GM13977 (cell line): ENCODE measurements at regions not wholly inside any gene's neighbourhood (a gene's known extent, or its start where the extent isn't known, plus 50 kb on each side); places are given as distances from the start of the nearest gene placed in this dataset.

ENCODE experiments used
- DNase-seq: peaks from one replicate; pipeline ENCODE4 v3.0.0; 2012; ENCODE audit warnings: low spot score
- CTCF ChIP-seq: IDR thresholded peaks from 2 replicates; pipeline ENCODE4 v1.5.1; 2012; ENCODE audit warnings: mild to moderate bottlenecking, control low read depth; ENCODE audit not compliant: insufficient read depth; ENCODE audit errors: extremely low read depth, missing control alignments
- in situ Hi-C: fragments of 300-500 bp; cut with MboI; formaldehyde crosslinking; loops from one replicate; pipeline ENCODE4 v1.12.0; 2022; ENCODE audit warnings: low sequenced_read_pairs, low pct_unique_long_range_greater_than_20kb, mixed read lengths, inconsistent platforms; ENCODE audit not compliant: unreplicated experiment

GRCh38 chr1:29855561-29856160 is 619.3 kb downstream of the PTPRU start:
- in situ Hi-C loops, result no loop called here
- TF ChIP-seq CTCF, result no peak
- DNase-seq, result no peak

GRCh38 chr1:29854700-29855276 is 618.5 kb downstream of the PTPRU start:
- in situ Hi-C loops, result no loop called here
- TF ChIP-seq CTCF, result no peak

GRCh38 chr1:29853716-29854330 is 617.5 kb downstream of the PTPRU start:
- TF ChIP-seq CTCF, result no peak
- no peak for DNase-seq
- in situ Hi-C loops, result no loop called here

More at GRCh38 chr1:29854700-29855276, 618.5 kb downstream of the PTPRU start:
- no peak for DNase-seq

GRCh38 chr1:29852248-29852647 is 615.9 kb downstream of the PTPRU start:
- no peak for TF ChIP-seq CTCF
- DNase-seq, result no peak
- in situ Hi-C loops, result no loop called here

GRCh38 chr1:29851691-29852090 is 615.4 kb downstream of the PTPRU start:
- TF ChIP-seq CTCF, result no peak
- in situ Hi-C loops, result no loop called here
- DNase-seq, result no peak

GRCh38 chr1:29849991-29850757 is 613.9 kb downstream of the PTPRU start:
- DNase-seq, result no peak
- no peak for TF ChIP-seq CTCF
- in situ Hi-C loops, result no loop called here
